ENCODE measurements at regions not wholly inside any gene's neighbourhood (a gene's known extent, or its start where the extent isn't known, plus 50 kb on each side); places are given as distances from the start of the nearest gene placed in this dataset.
"Not testable (repeated sequence)": the region's sequence is repeated elsewhere in the genome, so short reads cannot be mapped to it uniquely, and the experiment has no call there.

GRCh38 chr13:44833139-44833538 is 156.1 kb downstream of the NUFIP1 start:
- Histone ChIP-seq H3K4me3 (ENCODE audit: insufficient read depth, low read depth, low read length, poor library complexity, severe bottlenecking) (no peak overlapping the region), H3K27ac (ENCODE audit: insufficient read depth, low read length, poor library complexity, severe bottlenecking) (no peak overlapping the region), H3K9me3 (ENCODE audit: control insufficient read depth, low read length) (no peaks in the 10 kb centered on the region), H3K27me3 (replicated peaks; ENCODE audit: control insufficient read depth, insufficient read depth, low read length, poor library complexity, severe bottlenecking) (no peaks in the 10 kb centered on the region), H3K4me1 (ENCODE audit: control insufficient read depth, insufficient read depth, low read length, poor library complexity, severe bottlenecking) (no peaks in the 10 kb centered on the region), H3K36me3 (ENCODE audit: control insufficient read depth, insufficient read depth, low read length) (no peaks in the 10 kb centered on the region)
- DNase-seq, result no peak

- no peak overlapping the region for H3K27ac ChIP-seq (ENCODE audit: insufficient read depth, low read length, poor library complexity, severe bottlenecking)
- no peaks in the 10 kb centered on the region for H3K9me3 ChIP-seq (ENCODE audit: control insufficient read depth, low read length)
- no peaks in the 10 kb centered on the region for H3K4me1 ChIP-seq (ENCODE audit: control insufficient read depth, insufficient read depth, low read length, poor library complexity, severe bottlenecking)
- H3K36me3 ChIP-seq (ENCODE audit: control insufficient read depth, insufficient read depth, low read length), result no peaks in the 10 kb centered on the region
- no peak overlapping the region for H3K4me3 ChIP-seq (ENCODE audit: insufficient read depth, low read depth, low read length, poor library complexity, severe bottlenecking)
- DNase-seq, result no peak
- H3K27me3 ChIP-seq (replicated peaks; ENCODE audit: control insufficient read depth, insufficient read depth, low read length, poor library complexity, severe bottlenecking), result no peaks in the 10 kb centered on the region
Observed at GRCh38 chr13:44826591-44827350, 162.5 kb downstream of the NUFIP1 start.

GRCh38 chr13:44825953-44826352 is 163.3 kb downstream of the NUFIP1 start:
- H3K27ac ChIP-seq (ENCODE audit: insufficient read depth, low read length, poor library complexity, severe bottlenecking), result no peak overlapping the region
- no peaks in the 10 kb centered on the region for H3K27me3 ChIP-seq (replicated peaks; ENCODE audit: control insufficient read depth, insufficient read depth, low read length, poor library complexity, severe bottlenecking)
- no peak overlapping the region for H3K4me3 ChIP-seq (ENCODE audit: insufficient read depth, low read depth, low read length, poor library complexity, severe bottlenecking)
- no peak for DNase-seq
- H3K9me3 ChIP-seq (ENCODE audit: control insufficient read depth, low read length), result no peaks in the 10 kb centered on the region
- H3K36me3 ChIP-seq (ENCODE audit: control insufficient read depth, insufficient read depth, low read length), result no peaks in the 10 kb centered on the region
- H3K4me1 ChIP-seq (ENCODE audit: control insufficient read depth, insufficient read depth, low read length, poor library complexity, severe bottlenecking), result no peaks in the 10 kb centered on the region

- H3K36me3 ChIP-seq (ENCODE audit: control insufficient read depth, insufficient read depth, low read length); H3K4me1 ChIP-seq (ENCODE audit: control insufficient read depth, insufficient read depth, low read length, poor library complexity, severe bottlenecking); H3K27me3 ChIP-seq (replicated peaks; ENCODE audit: control insufficient read depth, insufficient read depth, low read length, poor library complexity, severe bottlenecking); H3K4me3 ChIP-seq (ENCODE audit: insufficient read depth, low read depth, low read length, poor library complexity, severe bottlenecking); H3K9me3 ChIP-seq (ENCODE audit: control insufficient read depth, low read length); DNase-seq; H3K27ac ChIP-seq (ENCODE audit: insufficient read depth, low read length, poor library complexity, severe bottlenecking): not testable (repeated sequence)
Observed at GRCh38 chr13:44823555-44823954, 165.7 kb downstream of the NUFIP1 start.

- Histone ChIP-seq H3K4me1 (ENCODE audit: control insufficient read depth, insufficient read depth, low read length, poor library complexity, severe bottlenecking) (no peaks in the 10 kb centered on the region), H3K36me3 (ENCODE audit: control insufficient read depth, insufficient read depth, low read length) (no peaks in the 10 kb centered on the region), H3K9me3 (ENCODE audit: control insufficient read depth, low read length) (no peaks in the 10 kb centered on the region), H3K27ac (ENCODE audit: insufficient read depth, low read length, poor library complexity, severe bottlenecking) (no peak overlapping the region), H3K27me3 (replicated peaks; ENCODE audit: control insufficient read depth, insufficient read depth, low read length, poor library complexity, severe bottlenecking) (no peaks in the 10 kb centered on the region), H3K4me3 (ENCODE audit: insufficient read depth, low read depth, low read length, poor library complexity, severe bottlenecking) (no peak overlapping the region)
- no peak for DNase-seq
Observed at GRCh38 chr13:44822291-44822690, 167.0 kb downstream of the NUFIP1 start.

GRCh38 chr13:44819772-44820171 is 169.5 kb downstream of the NUFIP1 start:
- Histone ChIP-seq H3K9me3 (ENCODE audit: control insufficient read depth, low read length) (no peaks in the 10 kb centered on the region), H3K27me3 (replicated peaks; ENCODE audit: control insufficient read depth, insufficient read depth, low read length, poor library complexity, severe bottlenecking) (no peaks in the 10 kb centered on the region), H3K4me3 (ENCODE audit: insufficient read depth, low read depth, low read length, poor library complexity, severe bottlenecking) (no peak overlapping the region), H3K4me1 (ENCODE audit: control insufficient read depth, insufficient read depth, low read length, poor library complexity, severe bottlenecking) (no peaks in the 10 kb centered on the region), H3K36me3 (ENCODE audit: control insufficient read depth, insufficient read depth, low read length) (no peaks in the 10 kb centered on the region), H3K27ac (ENCODE audit: insufficient read depth, low read length, poor library complexity, severe bottlenecking) (no peak overlapping the region)
- no peak for DNase-seq

- Histone ChIP-seq H3K36me3 (ENCODE audit: control insufficient read depth, insufficient read depth, low read length) (no peaks in the 10 kb centered on the region), H3K27me3 (replicated peaks; ENCODE audit: control insufficient read depth, insufficient read depth, low read length, poor library complexity, severe bottlenecking) (no peaks in the 10 kb centered on the region), H3K4me1 (ENCODE audit: control insufficient read depth, insufficient read depth, low read length, poor library complexity, severe bottlenecking) (no peaks in the 10 kb centered on the region), H3K9me3 (ENCODE audit: control insufficient read depth, low read length) (no peaks in the 10 kb centered on the region), H3K4me3 (ENCODE audit: insufficient read depth, low read depth, low read length, poor library complexity, severe bottlenecking) (no peak overlapping the region), H3K27ac (ENCODE audit: insufficient read depth, low read length, poor library complexity, severe bottlenecking) (no peak overlapping the region)
- DNase-seq, result no peak
Observed at GRCh38 chr13:44819245-44819644, 170.0 kb downstream of the NUFIP1 start.

- DNase-seq, result no peak
- no peaks in the 10 kb centered on the region for H3K36me3 ChIP-seq (ENCODE audit: control insufficient read depth, insufficient read depth, low read length)
- no peaks in the 10 kb centered on the region for H3K27me3 ChIP-seq (replicated peaks; ENCODE audit: control insufficient read depth, insufficient read depth, low read length, poor library complexity, severe bottlenecking)
- no peak overlapping the region for H3K27ac ChIP-seq (ENCODE audit: insufficient read depth, low read length, poor library complexity, severe bottlenecking)
- no peak overlapping the region for H3K4me3 ChIP-seq (ENCODE audit: insufficient read depth, low read depth, low read length, poor library complexity, severe bottlenecking)
- no peaks in the 10 kb centered on the region for H3K4me1 ChIP-seq (ENCODE audit: control insufficient read depth, insufficient read depth, low read length, poor library complexity, severe bottlenecking)
- no peaks in the 10 kb centered on the region for H3K9me3 ChIP-seq (ENCODE audit: control insufficient read depth, low read length)
Observed at GRCh38 chr13:44818428-44818827, 170.8 kb downstream of the NUFIP1 start.

- Histone ChIP-seq H3K4me1 (ENCODE audit: control insufficient read depth, insufficient read depth, low read length, poor library complexity, severe bottlenecking) (no peaks in the 10 kb centered on the region), H3K9me3 (ENCODE audit: control insufficient read depth, low read length) (no peaks in the 10 kb centered on the region), H3K4me3 (ENCODE audit: insufficient read depth, low read depth, low read length, poor library complexity, severe bottlenecking) (no peak overlapping the region), H3K27me3 (replicated peaks; ENCODE audit: control insufficient read depth, insufficient read depth, low read length, poor library complexity, severe bottlenecking) (no peaks in the 10 kb centered on the region), H3K36me3 (ENCODE audit: control insufficient read depth, insufficient read depth, low read length) (no peaks in the 10 kb centered on the region), H3K27ac (ENCODE audit: insufficient read depth, low read length, poor library complexity, severe bottlenecking) (no peak overlapping the region)
- DNase-seq, result no peak
Observed at GRCh38 chr13:44818016-44818415, 171.3 kb downstream of the NUFIP1 start.

GRCh38 chr13:44817131-44817671 is 172.1 kb downstream of the NUFIP1 start:
- H3K36me3 ChIP-seq (ENCODE audit: control insufficient read depth, insufficient read depth, low read length), result no peaks in the 10 kb centered on the region
- no peaks in the 10 kb centered on the region for H3K4me1 ChIP-seq (ENCODE audit: control insufficient read depth, insufficient read depth, low read length, poor library complexity, severe bottlenecking)
- DNase-seq, result no peak
- no peaks in the 10 kb centered on the region for H3K9me3 ChIP-seq (ENCODE audit: control insufficient read depth, low read length)
- no peak overlapping the region for H3K4me3 ChIP-seq (ENCODE audit: insufficient read depth, low read depth, low read length, poor library complexity, severe bottlenecking)
- no peak overlapping the region for H3K27ac ChIP-seq (ENCODE audit: insufficient read depth, low read length, poor library complexity, severe bottlenecking)
- H3K27me3 ChIP-seq (replicated peaks; ENCODE audit: control insufficient read depth, insufficient read depth, low read length, poor library complexity, severe bottlenecking), result no peaks in the 10 kb centered on the region

Measured in effector memory CD4-positive, alpha-beta T cell (primary cell).